GF-D8 (cell line): ENCODE measurements at regions not wholly inside any gene's neighbourhood (a gene's known extent, or its start where the extent isn't known, plus 50 kb on each side); places are given as distances from the start of the nearest gene placed in this dataset.

Experiments
- DNase-seq: peaks from one replicate; lab custom pipeline; 2025; lab: John Stamatoyannopoulos, UW

GRCh38 chr5:124421584-124421983 is 324.9 kb downstream of the ZNF608 start:
- DNase-seq, result no peak

- DNase-seq, result no peak
Measured at GRCh38 chr5:124420952-124421351, 325.5 kb downstream of the ZNF608 start.

- no peak for DNase-seq
Measured at GRCh38 chr5:124419531-124419930, 326.9 kb downstream of the ZNF608 start.

GRCh38 chr5:124418390-124418789 is 328.0 kb downstream of the ZNF608 start:
- DNase-seq, result no peak

GRCh38 chr5:124417196-124417595 is 329.2 kb downstream of the ZNF608 start:
- no peak for DNase-seq

GRCh38 chr5:124416627-124417026 is 329.8 kb downstream of the ZNF608 start:
- DNase-seq, result no peak

GRCh38 chr5:124414973-124415372 is 331.5 kb downstream of the ZNF608 start:
- no peak for DNase-seq

- DNase-seq, result no peak
Measured at GRCh38 chr5:124410539-124411488, 335.6 kb downstream of the ZNF608 start.

- DNase-seq, result no peak
Measured at GRCh38 chr5:124408738-124409453, 337.5 kb downstream of the ZNF608 start.

- no peak for DNase-seq
Measured at GRCh38 chr5:124404796-124405195, 341.6 kb downstream of the ZNF608 start.

- no peak for DNase-seq
Measured at GRCh38 chr5:124403281-124403680, 343.2 kb downstream of the ZNF608 start.

- DNase-seq, result no peak
Measured at GRCh38 chr5:124402144-124402581, 344.3 kb downstream of the ZNF608 start.

- no peak for DNase-seq
Measured at GRCh38 chr5:124401476-124402143, 344.8 kb downstream of the ZNF608 start.

- no peak for DNase-seq
Measured at GRCh38 chr5:124399426-124399961, 346.9 kb downstream of the ZNF608 start.

GRCh38 chr5:124398460-124398859 is 348.0 kb downstream of the ZNF608 start:
- no peak for DNase-seq

GRCh38 chr5:124397317-124397716 is 349.1 kb downstream of the ZNF608 start:
- no peak for DNase-seq

- no peak for DNase-seq
Measured at GRCh38 chr5:124395926-124396325, 350.5 kb downstream of the ZNF608 start.

- DNase-seq, result no peak
Measured at GRCh38 chr5:124395287-124395686, 351.2 kb downstream of the ZNF608 start.

GRCh38 chr5:124394700-124395245 is 351.7 kb downstream of the ZNF608 start:
- DNase-seq, result no peak

GRCh38 chr5:124393584-124394379 is 352.7 kb downstream of the ZNF608 start:
- DNase-seq, result no peak

- no peak for DNase-seq
Measured at GRCh38 chr5:124383693-124384092, 362.7 kb downstream of the ZNF608 start.
